K562 (cell line): ENCODE measurements at regions not wholly inside any gene's neighbourhood (a gene's known extent, or its start where the extent isn't known, plus 50 kb on each side); places are given as distances from the start of the nearest gene placed in this dataset.

ENCODE experiments used
- ATAC-seq: fragments of 200-7000 bp; cut with Tn5 transposase; 3 replicates; pipeline ENCODE4 v1.9.1; 2020; ENCODE audit warnings: moderate library complexity
- BruUV-seq: library from RNA; stranded (reverse); fragments of 400-500 nt; replicated peaks from 2 replicates; lab custom pipeline; 2021; lab: Mats Ljungman, UMichigan
- CTCF ChIA-PET: fragments of 300-600 bp; formaldehyde crosslinking; extraction: SDS; loops from one replicate; lab custom pipeline; 2021; ENCODE audit warnings: low intra/inter-chr PET ratio; lab: Yijun Ruan, JAX
- POLR2A ChIA-PET: fragments of 300-600, 350-650 bp; sonication (Branson Sonifier 250); formaldehyde crosslinking; extraction: SDS; loops from one replicate; lab custom pipeline; 2021; ENCODE audit warnings: antibody characterized with exemption, inconsistent platforms; lab: Yijun Ruan, JAX
- DNase-seq, 4 experiments: peaks; one replicate each; pipeline versions ENCODE4 v3.0.0 to v3.0.0-alpha.2; 2011 to 2018; ENCODE audit warnings: low spot score in 3 of 4, mixed read lengths in 3 of 4; ENCODE audit errors: extremely low read depth in 1 of 4
- FAIRE-seq: peaks from 2 replicates; lab custom pipeline; 2011; peaks lifted over from hg19 to GRCh38; lab: Jason Lieb, UNC
- H2AFZ ChIP-seq: 2 replicates; pipeline ENCODE4 v1.6.0; 2011; ENCODE audit warnings: low read depth, low read length, control low read depth, inconsistent platforms
- H3K27ac ChIP-seq: fragments of 200-600 bp; 3 replicates; pipeline ENCODE4 v1.8.0; 2011; ENCODE audit warnings: low read depth, mild to moderate bottlenecking, control low read depth, inconsistent platforms, low read length, moderate library complexity, mixed read lengths; ENCODE audit errors: extremely low read depth
- H3K27me3 ChIP-seq, 2 experiments: fragments of 300-600 bp in 1 of 2; 2 replicates in 1 of 2; 3 replicates in 1 of 2; pipeline versions ENCODE4 v1.6.0 to v1.8.0; 2011; ENCODE audit warnings: inconsistent platforms in 2 of 2, low read length in 2 of 2, mild to moderate bottlenecking in 1 of 2, mixed read lengths in 1 of 2, moderate library complexity in 1 of 2; ENCODE audit not compliant: control insufficient read depth in 2 of 2, insufficient read depth in 2 of 2
- H3K36me3 ChIP-seq: fragments of 300-600 bp; 3 replicates; pipeline ENCODE4 v1.8.0; 2011; ENCODE audit warnings: mild to moderate bottlenecking, low read length, inconsistent platforms; ENCODE audit not compliant: control insufficient read depth, insufficient read depth
- H3K4me1 ChIP-seq, 2 experiments: fragments of 200-600 bp in 1 of 2; replicated peaks in 1 of 2; 2 replicates in 1 of 2; 3 replicates in 1 of 2; pipeline versions ENCODE4 v1.5.1 to v1.8.0; 2011; ENCODE audit warnings: inconsistent platforms in 2 of 2, low read length in 2 of 2, mild to moderate bottlenecking in 1 of 2, mixed read lengths in 1 of 2, moderate library complexity in 1 of 2; ENCODE audit not compliant: control insufficient read depth in 2 of 2, insufficient read depth in 2 of 2
- H3K4me2 ChIP-seq: 2 replicates; pipeline ENCODE4 v1.6.1; 2011; ENCODE audit warnings: low read length, control low read depth, inconsistent platforms, mixed read lengths; ENCODE audit not compliant: insufficient read depth
- H3K4me3 ChIP-seq: fragments of 200-600 bp; sonication (generic), shearing (Covaris generic); 2 replicates; pipeline ENCODE4 v1.5.1; 2016; ENCODE audit warnings: control low read depth, inconsistent platforms
- H3K79me2 ChIP-seq: fragments of 200-600 bp; 3 replicates; pipeline ENCODE4 v1.8.0; 2011; ENCODE audit warnings: low read length, inconsistent platforms; ENCODE audit not compliant: control insufficient read depth, insufficient read depth
- H3K9ac ChIP-seq, 2 experiments: 2 replicates each; pipeline versions ENCODE4 v1.6.0 to v1.6.1; 2011; ENCODE audit warnings: low read depth in 2 of 2, low read length in 2 of 2, control low read depth in 1 of 2, inconsistent platforms in 1 of 2, mild to moderate bottlenecking in 1 of 2, mixed read lengths in 1 of 2; ENCODE audit not compliant: insufficient read depth in 1 of 2
- H3K9me1 ChIP-seq: one replicate; pipeline ENCODE4 v1.6.0; 2011; ENCODE audit warnings: inconsistent platforms, mild to moderate bottlenecking, low read length, moderate library complexity; ENCODE audit not compliant: control insufficient read depth, insufficient read depth
- H3K9me3 ChIP-seq: replicated peaks from 2 replicates; pipeline ENCODE4 v1.5.1; 2011; ENCODE audit warnings: low read depth, low read length, inconsistent platforms; ENCODE audit not compliant: control insufficient read depth, insufficient read depth
- H4K20me1 ChIP-seq: replicated peaks from 2 replicates; pipeline ENCODE4 v1.6.1; 2011; ENCODE audit warnings: low read length, inconsistent platforms, mixed read lengths; ENCODE audit not compliant: control insufficient read depth, insufficient read depth
- ASH1L ChIP-seq: fragments of 450-650 bp; IDR thresholded peaks from 2 replicates; pipeline ENCODE4 v1.6.1; 2018; ENCODE audit warnings: borderline replicate concordance, mild to moderate bottlenecking, low read depth; ENCODE audit not compliant: partially characterized antibody
- BACH1 ChIP-seq: fragments of 200-800 bp; sonication (Bioruptor generic); IDR thresholded peaks from 2 replicates; pipeline ENCODE4 v1.6.1; 2016; ENCODE audit warnings: missing genetic modification characterization, missing compliant biosample characterization
- CEBPZ ChIP-seq: fragments of 150-350 bp; IDR thresholded peaks from 2 replicates; pipeline ENCODE4 v1.6.1; 2014; ENCODE audit warnings: low read depth, mild to moderate bottlenecking, low read length, borderline replicate concordance
- ETV5 ChIP-seq: sonication (generic); formaldehyde crosslinking; IDR thresholded peaks from 2 replicates; pipeline ENCODE4 v1.4.0; 2020; ENCODE audit warnings: low read depth, mild to moderate bottlenecking, missing genetic modification reagents
- GABPB1 ChIP-seq: sonication (generic); formaldehyde crosslinking; IDR thresholded peaks from 2 replicates; pipeline ENCODE4 v1.8.0; 2022; ENCODE audit warnings: mild to moderate bottlenecking, missing genetic modification reagents
- KLF6 ChIP-seq: fragments of 250-450 bp; sonication (Bioruptor Pico); IDR thresholded peaks from 2 replicates; pipeline ENCODE4 v1.4.0; 2020; ENCODE audit warnings: mild to moderate bottlenecking, moderate library complexity, borderline replicate concordance
- MBD1 ChIP-seq: fragments of 250-450 bp; sonication (Bioruptor Pico); IDR thresholded peaks from 2 replicates; pipeline ENCODE4 v1.8.0; 2022; ENCODE audit warnings: inconsistent platforms
- PRMT5 ChIP-seq: sonication (generic); formaldehyde crosslinking; IDR thresholded peaks from 2 replicates; pipeline ENCODE4 v1.5.0; 2020; ENCODE audit warnings: missing genetic modification reagents
- TCFL5 ChIP-seq: fragments of 250-450 bp; sonication (Bioruptor Pico); conservative IDR thresholded peaks from 2 replicates; pipeline ENCODE4 v1.6.1; 2021; ENCODE audit warnings: mild to moderate bottlenecking, moderate library complexity, matching md5 sums
- ZFP36 ChIP-seq: fragments of 150-350 bp; IDR thresholded peaks from 2 replicates; pipeline ENCODE4 v1.6.1; 2018; ENCODE audit warnings: low read length, low read depth; ENCODE audit not compliant: partially characterized antibody
- WGBS: fragments of 100-300 bp; shearing (Covaris generic); methylation state at CpG from one replicate; pipeline ENCODE4 v1.1.6; 2016; ENCODE audit warnings: low coverage, mixed read lengths; ENCODE audit not compliant: insufficient coverage; ENCODE audit errors: missing lambda C conversion rate; 5-methylcytosine and 5-hydroxymethylcytosine counted together
- in situ Hi-C: fragments of 300-500 bp; cut with MboI; formaldehyde crosslinking; loops from 4 replicates; pipeline ENCODE4 v1.15.0; 2018; ENCODE audit warnings: inconsistent platforms, mixed read lengths
- intact Hi-C: fragments of 100-400 bp; cut with micrococcal nuclease; formaldehyde crosslinking; loops from 2 replicates; pipeline ENCODE4 v1.14.2; 2022
- TF ChIP-seq, protein P1 (sequence below): sonication (generic); formaldehyde crosslinking; IDR thresholded peaks from 2 replicates; pipeline ENCODE4 v1.8.0; 2022; ENCODE audit warnings: mild to moderate bottlenecking, missing genetic modification reagents

GRCh38 chr2:226312155-226312554 lies 487.5 kb downstream of the IRS1 start (continued):
- TF ChIP-seq MBD1 (CRISPR knock-in tag) (no peak), ZFP36 (no peak), PRMT5 (CRISPR knock-in tag) (no peak)

- Histone ChIP-seq H3K27me3 (no peaks in the 10 kb centered on the region), H3K36me3 (no peaks in the 10 kb centered on the region), H3K79me2 (no peaks in the 10 kb centered on the region), H4K20me1 (no peaks in the 10 kb centered on the region), H3K9me1 (no peaks in the 10 kb centered on the region), H3K9ac (no peak overlapping the region), H3K4me1 (no peaks in the 10 kb centered on the region), H2AFZ (no peak overlapping the region)
- ChIA-PET CTCF (no interaction called here), POLR2A (no interaction called here)
- in situ Hi-C loops = no loop called here
- no peak for ATAC-seq
- 0% methylated on average over 6 of the region's 6 CpGs for WGBS
- no peak for TF ChIP-seq TCFL5 (CRISPR knock-in tag)
- no peak for TF ChIP-seq ASH1L
- no peak for TF ChIP-seq KLF6
- no peak for TF ChIP-seq BACH1 (tag)
- TF ChIP-seq, protein P1, sequence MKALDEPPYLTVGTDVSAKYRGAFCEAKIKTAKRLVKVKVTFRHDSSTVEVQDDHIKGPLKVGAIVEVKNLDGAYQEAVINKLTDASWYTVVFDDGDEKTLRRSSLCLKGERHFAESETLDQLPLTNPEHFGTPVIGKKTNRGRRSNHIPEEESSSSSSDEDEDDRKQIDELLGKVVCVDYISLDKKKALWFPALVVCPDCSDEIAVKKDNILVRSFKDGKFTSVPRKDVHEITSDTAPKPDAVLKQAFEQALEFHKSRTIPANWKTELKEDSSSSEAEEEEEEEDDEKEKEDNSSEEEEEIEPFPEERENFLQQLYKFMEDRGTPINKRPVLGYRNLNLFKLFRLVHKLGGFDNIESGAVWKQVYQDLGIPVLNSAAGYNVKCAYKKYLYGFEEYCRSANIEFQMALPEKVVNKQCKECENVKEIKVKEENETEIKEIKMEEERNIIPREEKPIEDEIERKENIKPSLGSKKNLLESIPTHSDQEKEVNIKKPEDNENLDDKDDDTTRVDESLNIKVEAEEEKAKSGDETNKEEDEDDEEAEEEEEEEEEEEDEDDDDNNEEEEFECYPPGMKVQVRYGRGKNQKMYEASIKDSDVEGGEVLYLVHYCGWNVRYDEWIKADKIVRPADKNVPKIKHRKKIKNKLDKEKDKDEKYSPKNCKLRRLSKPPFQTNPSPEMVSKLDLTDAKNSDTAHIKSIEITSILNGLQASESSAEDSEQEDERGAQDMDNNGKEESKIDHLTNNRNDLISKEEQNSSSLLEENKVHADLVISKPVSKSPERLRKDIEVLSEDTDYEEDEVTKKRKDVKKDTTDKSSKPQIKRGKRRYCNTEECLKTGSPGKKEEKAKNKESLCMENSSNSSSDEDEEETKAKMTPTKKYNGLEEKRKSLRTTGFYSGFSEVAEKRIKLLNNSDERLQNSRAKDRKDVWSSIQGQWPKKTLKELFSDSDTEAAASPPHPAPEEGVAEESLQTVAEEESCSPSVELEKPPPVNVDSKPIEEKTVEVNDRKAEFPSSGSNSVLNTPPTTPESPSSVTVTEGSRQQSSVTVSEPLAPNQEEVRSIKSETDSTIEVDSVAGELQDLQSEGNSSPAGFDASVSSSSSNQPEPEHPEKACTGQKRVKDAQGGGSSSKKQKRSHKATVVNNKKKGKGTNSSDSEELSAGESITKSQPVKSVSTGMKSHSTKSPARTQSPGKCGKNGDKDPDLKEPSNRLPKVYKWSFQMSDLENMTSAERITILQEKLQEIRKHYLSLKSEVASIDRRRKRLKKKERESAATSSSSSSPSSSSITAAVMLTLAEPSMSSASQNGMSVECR (CRISPR knock-in tag) = no peak
- TF ChIP-seq CEBPZ = no peak
- no peak for TF ChIP-seq GABPB1 (CRISPR knock-in tag)
- TF ChIP-seq ETV5 (CRISPR knock-in tag) = no peak
- TF ChIP-seq, all 486 proteins: peak for 0
- Histone ChIP-seq H3K4me3 (no peak overlapping the region), H3K27ac (no peak overlapping the region), H3K4me2 (no peak overlapping the region), H3K9me3 (no peaks in the 10 kb centered on the region)
- BruUV-seq = no TSS peak
- no peak for DNase-seq
- FAIRE-seq = no peak
- intact Hi-C loops = no loop called here
Measured at GRCh38 chr2:226310146-226310545, 489.5 kb downstream of the IRS1 start.
